ENCODE measurements at regions not wholly inside any gene's neighbourhood (a gene's known extent, or its start where the extent isn't known, plus 50 kb on each side); places are given as distances from the start of the nearest gene placed in this dataset.

GRCh38 chr1:5084676-5085075, 430.3 kb downstream of the AJAP1 start:
- TF ChIP-seq POLR2AphosphoS5 (IDR thresholded peaks at IDR 0.05; ENCODE audit: low read depth, low read length) (no peak), REST (IDR thresholded peaks at IDR 0.05; ENCODE audit: insufficient read depth in 1 of 2, low read depth in 2 of 2, low read length in 2 of 2) (no peak), SIN3A (IDR thresholded peaks at IDR 0.05; ENCODE audit: borderline replicate concordance, insufficient read depth, low read length) (no peak), TAF1 (IDR thresholded peaks at IDR 0.05; ENCODE audit: borderline replicate concordance, insufficient read depth, low read length) (no peak), FOXP2 (optimal IDR thresholded peaks at IDR 0.05; ENCODE audit: borderline replicate concordance, extremely low read depth, extremely low read length, insufficient read depth) (no peak)

Measured in PFSK-1 (cell line).